ENCODE measurements at regions not wholly inside any gene's neighbourhood (a gene's known extent, or its start where the extent isn't known, plus 50 kb on each side); places are given as distances from the start of the nearest gene placed in this dataset.

GRCh38 chr12:115898670-115899069, 378.8 kb downstream of the MED13L start:
- Mint-ChIP-seq H3K36me3 (ENCODE audit: low read depth) (no peaks in the 10 kb centered on the region), H3K4me3 (no peak overlapping the region), H3K9me3 (peaks cover 7% of the 10 kb centered on the region), H3K4me1 (no peaks in the 10 kb centered on the region), H3K27ac (no peak overlapping the region), H3K27me3 (peaks cover 17% of the 10 kb centered on the region)
- TF ChIP-seq CTCF (IDR thresholded peaks at IDR 0.05) = no peak
- no peak for DNase-seq
- POLR2A ChIA-PET = no interaction called here
- CTCF ChIA-PET = no interaction called here
- intact Hi-C loops (cut with micrococcal nuclease) = no loop called here
- ATAC-seq (ENCODE audit: low read depth) = no peak

GRCh38 chr12:115897729-115898128, 379.8 kb downstream of the MED13L start:
- ATAC-seq (ENCODE audit: low read depth) = no peak
- Mint-ChIP-seq H3K36me3 (ENCODE audit: low read depth) (no peaks in the 10 kb centered on the region), H3K9me3 (peaks cover 5% of the 10 kb centered on the region), H3K27me3 (peaks cover 20% of the 10 kb centered on the region), H3K27ac (no peak overlapping the region), H3K4me3 (no peak overlapping the region), H3K4me1 (no peaks in the 10 kb centered on the region)
- POLR2A ChIA-PET = no interaction called here
- no peak for DNase-seq
- no peak for TF ChIP-seq CTCF (IDR thresholded peaks at IDR 0.05)
- CTCF ChIA-PET = no interaction called here
- intact Hi-C loops (cut with micrococcal nuclease) = no loop called here

GRCh38 chr12:115895247-115895646, 382.2 kb downstream of the MED13L start:
- Mint-ChIP-seq H3K9me3 (peaks cover 5% of the 10 kb centered on the region), H3K4me3 (no peak overlapping the region), H3K27ac (no peak overlapping the region), H3K36me3 (ENCODE audit: low read depth) (no peaks in the 10 kb centered on the region), H3K27me3 (peaks cover 19% of the 10 kb centered on the region), H3K4me1 (no peaks in the 10 kb centered on the region)
- DNase-seq = no peak
- ATAC-seq (ENCODE audit: low read depth) = no peak
- ChIA-PET POLR2A (no interaction called here), CTCF (no interaction called here)
- intact Hi-C loops (cut with micrococcal nuclease) = no loop called here
- TF ChIP-seq CTCF (IDR thresholded peaks at IDR 0.05) = no peak

- no peak overlapping the region for H3K4me3 Mint-ChIP-seq
- intact Hi-C loops (cut with micrococcal nuclease) = no loop called here
- DNase-seq (no peak), ATAC-seq (ENCODE audit: low read depth) (no peak)
- H3K4me1 Mint-ChIP-seq = no peaks in the 10 kb centered on the region
- no peak overlapping the region for H3K27ac Mint-ChIP-seq
- CTCF ChIA-PET = no interaction called here
- POLR2A ChIA-PET = no interaction called here
- peaks cover 23% of the 10 kb centered on the region for H3K27me3 Mint-ChIP-seq
- H3K9me3 Mint-ChIP-seq = peaks cover 5% of the 10 kb centered on the region
- no peaks in the 10 kb centered on the region for H3K36me3 Mint-ChIP-seq (ENCODE audit: low read depth)
- no peak for TF ChIP-seq CTCF (IDR thresholded peaks at IDR 0.05)
Measured at GRCh38 chr12:115891556-115892164, 385.8 kb downstream of the MED13L start.

DNA sequence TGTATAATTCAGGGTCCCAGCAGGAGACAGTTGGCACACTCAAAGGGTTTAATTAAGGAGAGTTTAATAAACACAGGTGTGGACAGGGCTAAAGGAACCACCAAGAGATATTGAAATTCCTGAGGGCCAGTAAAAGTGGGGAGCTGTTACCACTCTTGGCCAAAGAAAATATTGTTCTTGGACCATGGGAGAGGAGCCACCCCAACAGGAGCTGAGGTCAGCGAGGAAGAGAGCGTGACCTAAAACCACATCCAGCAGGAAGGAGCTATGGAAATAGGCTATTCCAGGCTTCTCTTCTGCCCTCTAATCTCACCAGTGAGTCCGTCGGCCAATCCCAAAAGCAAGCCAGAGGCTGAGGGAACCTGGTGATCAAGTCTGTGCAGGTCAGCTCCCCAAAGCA, 390.8 kb downstream of the MED13L start:
- peaks cover 29% of the 10 kb centered on the region for H3K27me3 Mint-ChIP-seq
- H3K9me3 Mint-ChIP-seq = no peaks in the 10 kb centered on the region
- H3K27ac Mint-ChIP-seq = no peak overlapping the region
- H3K4me1 Mint-ChIP-seq = no peaks in the 10 kb centered on the region
- DNase-seq = no peak
- no peak for TF ChIP-seq CTCF (IDR thresholded peaks at IDR 0.05)
- no peak overlapping the region for H3K4me3 Mint-ChIP-seq
- no peaks in the 10 kb centered on the region for H3K36me3 Mint-ChIP-seq (ENCODE audit: low read depth)
- ChIA-PET CTCF (no interaction called here), POLR2A (no interaction called here)
- intact Hi-C loops (cut with micrococcal nuclease) = no loop called here
- ATAC-seq (ENCODE audit: low read depth) = no peak

All from activated B cell treated with CpG ODN at 0.5 μM for 24 hours (primary cell).